ENCODE measurements at regions not wholly inside any gene's neighbourhood (a gene's known extent, or its start where the extent isn't known, plus 50 kb on each side); places are given as distances from the start of the nearest gene placed in this dataset.

- no peak for TF ChIP-seq CTCF (IDR thresholded peaks at IDR 0.05)
- H3K27ac ChIP-seq = peak overlapping the region in 1 of 2 donors; percentile 16
- no peak overlapping the region for H3K4me3 ChIP-seq
- DNase-seq (ENCODE audit: low spot score) = no peak
These were observed 196.5 kb upstream of the HS3ST1 start for GRCh38 chr4:11625211-11625610.

GRCh38 chr4:11624370-11624769 lies 195.7 kb upstream of the HS3ST1 start:
- no peak overlapping the region for H3K4me3 ChIP-seq
- H3K27ac ChIP-seq = no peak overlapping the region
- no peak for TF ChIP-seq CTCF (IDR thresholded peaks at IDR 0.05)
- no peak for DNase-seq (ENCODE audit: low spot score)

- TF ChIP-seq CTCF (IDR thresholded peaks at IDR 0.05) = no peak
- H3K27ac ChIP-seq = no peak overlapping the region
- no peak overlapping the region for H3K4me3 ChIP-seq
- DNase-seq (ENCODE audit: low spot score) = no peak
These were observed 195.0 kb upstream of the HS3ST1 start for GRCh38 chr4:11623726-11624037.

GRCh38 chr4:11622961-11623725 lies 194.4 kb upstream of the HS3ST1 start:
- Histone ChIP-seq H3K4me3 (no peak overlapping the region), H3K27ac (no peak overlapping the region)
- no peak for TF ChIP-seq CTCF (IDR thresholded peaks at IDR 0.05)
- DNase-seq (ENCODE audit: low spot score) = no peak

GRCh38 chr4:11620861-11621260 lies 192.2 kb upstream of the HS3ST1 start:
- no peak for TF ChIP-seq CTCF (IDR thresholded peaks at IDR 0.05)
- DNase-seq (ENCODE audit: low spot score) = no peak
- no peak overlapping the region for H3K4me3 ChIP-seq
- no peak overlapping the region for H3K27ac ChIP-seq

- no peak overlapping the region for H3K27ac ChIP-seq
- DNase-seq (ENCODE audit: low spot score) = no peak
These were observed 190.1 kb upstream of the HS3ST1 start for GRCh38 chr4:11618666-11619282.

More at GRCh38 chr4:11618666-11619282, 190.1 kb upstream of the HS3ST1 start:
- no peak overlapping the region for H3K4me3 ChIP-seq
- TF ChIP-seq CTCF (IDR thresholded peaks at IDR 0.05) = no peak
